PC-9 (cell line): ENCODE measurements at regions not wholly inside any gene's neighbourhood (a gene's known extent, or its start where the extent isn't known, plus 50 kb on each side); places are given as distances from the start of the nearest gene placed in this dataset.

ENCODE experiments used
- BruUV-seq: library from RNA; stranded (reverse); fragments of 400-500 nt; replicated peaks from 2 replicates; lab custom pipeline; 2021; lab: Mats Ljungman, UMichigan
- CTCF ChIA-PET: fragments of 300-600 bp; sonication (Branson Sonifier 250); formaldehyde crosslinking; loops from one replicate; lab custom pipeline; 2022; ENCODE audit warnings: antibody characterized with exemption; lab: Charles Lee
- POLR2A ChIA-PET: fragments of 300-600 bp; sonication (Branson Sonifier 250); formaldehyde crosslinking; loops from one replicate; lab custom pipeline; 2022; ENCODE audit warnings: antibody characterized with exemption; ENCODE audit not compliant: unreplicated experiment; lab: Charles Lee
- DNase-seq, 2 experiments: peaks; one replicate each; pipeline versions ENCODE4 v3.0.0 to v3.0.0-alpha.2; 2015 to 2022; ENCODE audit warnings: mixed read lengths in 1 of 2
- H2AFZ ChIP-seq: fragments of 200-600 bp; sonication (generic); 2 replicates; pipeline ENCODE4 v1.8.1; 2017; ENCODE audit warnings: antibody characterized with exemption
- H3F3A ChIP-seq: fragments of 200-600 bp; sonication (generic); 2 replicates; pipeline ENCODE4 v1.8.1; 2017; ENCODE audit warnings: antibody characterized with exemption, mild to moderate bottlenecking, low read depth; ENCODE audit not compliant: insufficient read depth
- H3K27ac ChIP-seq: fragments of 200-600 bp; sonication (generic); 2 replicates; pipeline ENCODE4 v1.6.1; 2016; ENCODE audit warnings: mixed run types
- H3K27me3 ChIP-seq: fragments of 200-600 bp; sonication (generic); 2 replicates; pipeline ENCODE4 v1.6.1; 2016; ENCODE audit warnings: low read depth, mixed run types; ENCODE audit not compliant: insufficient read depth
- H3K36me3 ChIP-seq: fragments of 200-600 bp; sonication (generic); 2 replicates; pipeline ENCODE4 v1.6.1; 2016; ENCODE audit warnings: low read depth, mixed run types
- H3K4me1 ChIP-seq: fragments of 200-600 bp; sonication (generic); replicated peaks from 2 replicates; pipeline ENCODE4 v1.6.1; 2016; ENCODE audit warnings: mixed run types; ENCODE audit not compliant: insufficient read depth
- H3K4me2 ChIP-seq: fragments of 200-600 bp; sonication (generic); 2 replicates; pipeline ENCODE4 v1.6.1; 2017; ENCODE audit warnings: mixed run types
- H3K4me3 ChIP-seq: fragments of 200-600 bp; sonication (generic); 2 replicates; pipeline ENCODE4 v1.6.1; 2016; ENCODE audit warnings: mixed run types
- H3K79me2 ChIP-seq: fragments of 200-600 bp; sonication (generic); 2 replicates; pipeline ENCODE4 v1.6.1; 2017; ENCODE audit warnings: low read depth, mixed run types
- H3K9me2 ChIP-seq: fragments of 200-600 bp; sonication (generic); 2 replicates; pipeline ENCODE4 v1.8.1; 2017; ENCODE audit warnings: mild to moderate bottlenecking; ENCODE audit not compliant: insufficient read depth
- H3K9me3 ChIP-seq: fragments of 200-600 bp; sonication (generic); 2 replicates; pipeline ENCODE4 v1.8.1; 2016; ENCODE audit warnings: low read depth; ENCODE audit not compliant: insufficient read depth
- H4K20me1 ChIP-seq: fragments of 200-600 bp; sonication (generic); 2 replicates; pipeline ENCODE4 v1.8.1; 2017; ENCODE audit not compliant: insufficient read depth
- CTCF ChIP-seq: fragments of 200-600 bp; sonication (generic); conservative IDR thresholded peaks from 2 replicates; pipeline ENCODE4 v1.6.1; 2017; ENCODE audit warnings: mixed run types, antibody characterized with exemption, mild to moderate bottlenecking, moderate library complexity
- EZH2 ChIP-seq: fragments of 200-600 bp; sonication (generic); IDR thresholded peaks from 2 replicates; pipeline ENCODE4 v1.8.0; 2017; ENCODE audit warnings: antibody characterized with exemption, low read depth
- intact Hi-C: fragments of 100-400 bp; cut with micrococcal nuclease; formaldehyde crosslinking; loops from one replicate; pipeline ENCODE4 v1.10.0; 2022; ENCODE audit not compliant: unreplicated experiment

GRCh38 chr2:173462892-173463840 is 108.5 kb downstream of the CDCA7 start:
- peak overlapping the region; percentile 9; the same call in 1 of the 2 replicates for H2AFZ ChIP-seq

GRCh38 chr2:173463846-173464245 is 109.2 kb downstream of the CDCA7 start:
- Histone ChIP-seq H3K4me1 (no peaks in the 10 kb centered on the region), H3K79me2 (no peaks in the 10 kb centered on the region), H3K4me2 (no peak overlapping the region), H3K9me3 (no peaks in the 10 kb centered on the region), H3K9me2 (no peaks in the 10 kb centered on the region), H2AFZ (no peak overlapping the region), H3K36me3 (no peaks in the 10 kb centered on the region), H3K4me3 (no peak overlapping the region), H3F3A (no peaks in the 10 kb centered on the region), H3K27ac (no peak overlapping the region), H4K20me1 (no peaks in the 10 kb centered on the region), H3K27me3 (no peaks in the 10 kb centered on the region)
- TF ChIP-seq CTCF (no peak), EZH2 (no peak)
- intact Hi-C loops: no loop called here
- DNase-seq: no peak
- ChIA-PET POLR2A (no interaction called here), CTCF (no interaction called here)
- no TSS peak for BruUV-seq

More at GRCh38 chr2:173462892-173463840, 108.5 kb downstream of the CDCA7 start:
- H3K9me2 ChIP-seq: no peaks in the 10 kb centered on the region
- H3K4me3 ChIP-seq: no peak overlapping the region
- no peaks in the 10 kb centered on the region for H3F3A ChIP-seq
- H3K27me3 ChIP-seq: no peaks in the 10 kb centered on the region
- no peaks in the 10 kb centered on the region for H3K9me3 ChIP-seq
- H3K79me2 ChIP-seq: no peaks in the 10 kb centered on the region
- DNase-seq: no peak
- no peak overlapping the region for H3K27ac ChIP-seq
- BruUV-seq: no TSS peak
- CTCF ChIA-PET: no interaction called here
- H3K4me1 ChIP-seq: no peaks in the 10 kb centered on the region
- H3K4me2 ChIP-seq: peak overlapping the region; percentile 5; the same call in 1 of the 2 replicates
- H3K36me3 ChIP-seq: no peaks in the 10 kb centered on the region
- no peaks in the 10 kb centered on the region for H4K20me1 ChIP-seq
- intact Hi-C loops: no loop called here
- POLR2A ChIA-PET: no interaction called here
- no peak for TF ChIP-seq EZH2

DNA sequence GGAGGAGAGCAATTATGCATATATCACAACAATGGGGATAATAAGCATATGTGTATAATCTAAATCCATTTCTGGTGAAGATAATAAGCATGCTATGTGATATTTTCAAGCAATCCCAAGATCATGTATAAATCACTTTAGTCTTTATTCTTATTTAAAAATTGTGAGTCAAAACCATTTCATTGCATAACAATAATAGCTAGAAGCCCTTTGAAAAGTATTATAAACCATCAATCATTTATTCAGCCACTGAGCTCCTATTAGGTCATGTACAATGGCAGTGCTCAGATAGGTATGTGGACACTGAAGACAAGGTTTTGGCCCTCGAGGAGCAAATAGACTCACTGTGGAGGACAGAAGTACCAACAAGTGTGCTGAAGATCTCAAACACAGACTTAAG is 113.1 kb downstream of the CDCA7 start:
- Histone ChIP-seq H3K4me2 (no peak overlapping the region), H3K4me1 (no peaks in the 10 kb centered on the region), H3F3A (no peaks in the 10 kb centered on the region), H2AFZ (no peak overlapping the region), H3K36me3 (no peaks in the 10 kb centered on the region), H3K4me3 (no peak overlapping the region), H3K79me2 (no peaks in the 10 kb centered on the region), H4K20me1 (no peaks in the 10 kb centered on the region), H3K27me3 (no peaks in the 10 kb centered on the region), H3K27ac (no peak overlapping the region), H3K9me2 (no peaks in the 10 kb centered on the region), H3K9me3 (no peaks in the 10 kb centered on the region)
- POLR2A ChIA-PET: no interaction called here
- DNase-seq: no peak
- intact Hi-C loops: no loop called here
- TF ChIP-seq EZH2 (no peak), CTCF (no peak)
- CTCF ChIA-PET: interaction anchor here (2.0 kb wide), 1 partner anchor 19 kb away, joined by 5 read pairs; no protein-coding TSS in a partner anchor
- BruUV-seq: no TSS peak
